Activated gamma-delta T cell treated with Interleukin-2 at 50 U/mL for 16 hours (primary cell): ENCODE measurements at regions not wholly inside any gene's neighbourhood (a gene's known extent, or its start where the extent isn't known, plus 50 kb on each side); places are given as distances from the start of the nearest gene placed in this dataset.

ENCODE experiments used
- DNase-seq: peaks from one replicate; pipeline ENCODE4 v3.0.0-alpha.2; 2020

GRCh38 chr10:6920072-6921019 lies 340.3 kb upstream of the PRKCQ start:
- peak; percentile 75 for DNase-seq

- no peak for DNase-seq
Measured at GRCh38 chr10:6919077-6919476, 339.0 kb upstream of the PRKCQ start.

- DNase-seq: peak; percentile 72
Measured at GRCh38 chr10:6918305-6918704, 338.2 kb upstream of the PRKCQ start.

- DNase-seq: no peak
Measured at GRCh38 chr10:6917125-6917524, 337.0 kb upstream of the PRKCQ start.

DNA sequence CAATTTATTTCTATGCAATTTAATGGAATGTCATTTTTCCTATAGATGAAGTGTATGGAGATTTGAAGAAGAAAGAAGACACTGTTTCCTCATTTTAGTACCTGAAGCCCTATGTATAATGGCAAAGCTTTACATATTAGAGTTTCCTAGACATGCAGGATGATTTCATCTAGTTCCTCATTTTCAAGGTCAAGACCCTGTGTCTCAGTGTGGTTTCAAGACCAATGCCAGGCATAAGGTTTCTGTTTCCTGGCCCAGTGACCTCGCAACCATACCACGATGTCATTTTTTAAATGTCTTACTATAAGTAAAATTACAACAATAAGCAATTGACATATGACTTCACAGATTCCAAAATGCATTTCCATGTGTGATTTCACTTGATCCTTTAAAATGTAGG lies 336.5 kb upstream of the PRKCQ start:
- no peak for DNase-seq

- no peak for DNase-seq
Measured at GRCh38 chr10:6915307-6915706, 335.2 kb upstream of the PRKCQ start.

DNA sequence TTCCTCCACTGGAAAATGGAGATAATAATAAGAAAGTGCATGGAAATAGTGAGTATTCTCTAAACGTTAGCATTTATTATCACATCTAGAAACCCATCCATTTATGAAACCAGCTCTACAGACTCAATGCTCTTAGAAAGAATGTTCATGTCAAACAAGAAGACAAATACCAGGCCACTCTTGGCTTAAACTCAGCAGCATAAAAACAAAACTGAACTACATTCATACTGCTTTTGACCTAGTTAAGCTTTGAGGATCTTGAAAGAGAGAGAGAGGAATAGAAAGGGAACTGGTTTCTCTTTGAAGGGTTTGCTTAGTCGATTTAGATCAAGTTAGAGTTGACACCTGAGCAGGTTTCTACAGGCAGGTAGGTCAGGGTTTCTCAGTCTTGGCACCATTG lies 332.9 kb upstream of the PRKCQ start:
- no peak for DNase-seq

- DNase-seq: no peak
Measured at GRCh38 chr10:6912424-6912823, 332.3 kb upstream of the PRKCQ start.

- DNase-seq: no peak
Measured at GRCh38 chr10:6912021-6912420, 331.9 kb upstream of the PRKCQ start.

DNA sequence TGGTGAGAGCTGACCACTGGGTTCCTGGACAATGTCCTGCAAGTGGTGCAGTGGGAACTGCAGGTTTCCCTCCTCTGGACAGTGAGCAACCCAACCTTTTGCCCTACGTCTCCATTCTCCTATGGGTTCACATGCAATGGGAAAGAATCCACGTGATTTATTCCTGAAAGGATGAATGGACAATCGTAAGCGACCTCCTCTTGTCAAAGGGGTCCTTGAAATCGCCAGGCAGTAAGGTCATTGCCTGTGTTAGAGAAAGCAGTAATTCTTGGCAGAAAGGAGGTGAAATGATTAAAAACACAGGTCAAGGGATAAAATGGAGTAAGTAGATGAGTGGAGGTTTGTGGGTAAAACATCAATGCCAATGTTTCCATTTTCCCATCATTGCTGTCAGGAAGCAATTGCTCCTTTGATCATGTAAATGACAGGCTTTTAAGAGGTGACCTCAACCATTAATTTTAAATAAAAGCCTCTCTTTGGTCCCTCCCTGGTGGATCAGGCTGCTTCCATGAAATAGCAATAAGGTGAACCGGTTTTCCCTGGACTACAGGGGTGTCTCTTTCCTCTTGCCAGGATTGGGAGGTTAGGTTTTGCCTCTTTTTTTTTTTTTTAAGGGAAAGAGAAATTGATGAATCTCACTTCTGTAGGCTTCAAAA lies 330.0 kb upstream of the PRKCQ start:
- no peak for DNase-seq

DNA sequence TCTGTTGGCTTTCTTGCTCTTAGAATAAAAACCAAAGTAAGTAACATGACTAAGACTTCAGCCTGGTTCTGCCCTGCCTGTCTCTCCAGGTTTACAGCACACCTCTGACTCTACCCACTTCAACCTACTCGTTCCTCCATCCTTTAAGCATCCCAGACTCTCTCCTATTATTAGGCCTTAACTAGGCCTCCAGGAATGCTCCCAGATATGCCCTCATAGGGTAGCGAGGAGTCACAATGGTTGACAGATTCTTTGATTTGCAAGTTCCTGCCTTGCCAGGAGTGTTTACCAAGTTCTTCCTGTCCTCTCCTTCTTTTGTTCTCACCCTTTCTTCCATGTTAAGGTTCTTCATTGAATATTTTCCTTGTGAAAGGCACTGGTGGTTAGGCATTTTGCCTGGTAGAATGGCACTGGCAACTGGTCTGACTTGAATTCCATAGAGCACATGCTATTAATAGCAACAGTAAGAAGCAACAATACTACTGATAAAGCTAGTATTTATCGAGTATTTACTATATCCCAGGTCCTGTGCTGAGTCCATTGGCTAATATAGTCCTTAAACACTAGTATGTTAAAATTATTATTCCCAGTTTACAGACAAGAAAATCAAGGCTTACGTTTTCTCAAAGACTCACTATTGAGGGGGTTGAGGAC lies 327.9 kb upstream of the PRKCQ start:
- DNase-seq: no peak

DNA sequence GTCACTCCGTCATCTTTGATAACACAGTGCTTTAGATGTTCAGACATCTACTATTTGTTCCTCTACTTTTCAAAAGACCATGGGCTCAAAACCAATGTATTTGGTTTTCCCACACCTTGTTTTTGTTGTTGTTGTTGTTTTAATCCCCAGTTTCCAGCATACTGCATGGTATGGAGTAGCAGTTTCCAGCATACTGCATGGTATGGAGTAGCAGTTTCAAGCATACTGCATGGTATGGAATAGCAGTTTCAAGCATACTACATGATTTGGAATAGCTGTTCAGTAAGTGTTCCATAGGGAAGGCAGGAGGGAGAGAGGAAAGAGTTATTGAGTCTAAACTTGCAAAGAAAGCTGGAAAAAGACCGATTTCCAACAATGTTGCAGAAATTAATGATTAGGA lies 314.3 kb upstream of the PRKCQ start:
- no peak for DNase-seq

- no peak for DNase-seq
Measured at GRCh38 chr10:6892864-6893263, 312.8 kb upstream of the PRKCQ start.

- DNase-seq: no peak
Measured at GRCh38 chr10:6891924-6892323, 311.8 kb upstream of the PRKCQ start.

DNA sequence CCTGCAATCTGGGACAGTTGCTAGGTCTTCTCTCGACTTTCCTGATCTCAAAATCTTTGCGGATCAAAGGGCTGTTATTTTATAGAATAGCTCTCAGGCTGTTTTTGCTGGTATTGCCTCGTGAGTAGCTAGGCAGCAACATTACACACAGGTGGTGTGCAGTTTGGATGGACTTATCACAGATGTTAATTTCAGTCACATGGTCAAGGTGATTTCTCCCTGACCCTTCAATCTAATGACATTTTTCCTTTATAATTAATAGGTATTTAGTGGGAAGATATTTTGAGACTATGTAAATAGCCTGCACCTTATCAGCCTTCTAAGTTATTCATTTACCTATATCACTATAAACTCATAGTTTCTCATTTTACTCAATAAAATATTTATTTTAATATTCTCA lies 309.6 kb upstream of the PRKCQ start:
- DNase-seq: no peak

DNA sequence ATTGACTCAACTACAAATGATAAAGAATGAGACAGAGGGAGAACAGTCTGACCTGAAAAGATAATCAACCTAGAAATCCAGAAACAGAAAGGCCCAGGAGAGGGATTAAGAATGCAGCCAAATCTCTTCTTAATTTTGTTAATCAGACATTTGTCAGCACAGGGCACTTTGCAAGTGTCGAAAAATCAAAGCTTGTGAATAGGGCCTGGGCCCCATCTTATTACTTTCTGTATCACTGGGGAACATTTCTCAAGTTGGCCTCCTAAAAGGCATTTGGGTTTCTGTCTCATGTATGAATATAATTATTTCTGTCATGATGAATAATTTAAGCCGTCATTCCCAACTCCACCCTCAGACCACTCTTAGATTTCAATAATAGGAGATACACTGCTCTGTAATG lies 308.4 kb upstream of the PRKCQ start:
- DNase-seq: no peak

- DNase-seq: no peak
Measured at GRCh38 chr10:6885284-6885683, 305.2 kb upstream of the PRKCQ start.

DNA sequence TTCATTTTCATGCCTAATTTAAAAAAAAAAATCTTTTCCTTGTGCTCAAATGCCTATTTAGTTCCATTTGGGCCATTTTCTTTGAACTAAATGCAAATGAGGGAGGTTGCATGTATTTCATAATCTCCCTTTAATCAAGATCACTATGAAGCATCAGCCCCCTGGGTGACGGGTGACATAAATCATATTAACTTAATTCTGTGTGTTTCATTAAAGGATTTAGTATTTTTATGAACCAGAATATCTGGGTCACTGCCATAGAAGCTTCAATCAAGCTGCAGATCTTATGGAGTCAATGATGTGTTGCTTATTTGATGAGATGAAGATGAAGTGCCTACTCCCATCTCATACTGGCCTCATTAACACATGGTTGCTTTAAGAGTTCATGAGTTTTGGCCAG lies 301.9 kb upstream of the PRKCQ start:
- no peak for DNase-seq

GRCh38 chr10:6877722-6878392 lies 297.8 kb upstream of the PRKCQ start:
- DNase-seq: no peak

- no peak for DNase-seq
Measured at GRCh38 chr10:6877336-6877721, 297.3 kb upstream of the PRKCQ start.

DNA sequence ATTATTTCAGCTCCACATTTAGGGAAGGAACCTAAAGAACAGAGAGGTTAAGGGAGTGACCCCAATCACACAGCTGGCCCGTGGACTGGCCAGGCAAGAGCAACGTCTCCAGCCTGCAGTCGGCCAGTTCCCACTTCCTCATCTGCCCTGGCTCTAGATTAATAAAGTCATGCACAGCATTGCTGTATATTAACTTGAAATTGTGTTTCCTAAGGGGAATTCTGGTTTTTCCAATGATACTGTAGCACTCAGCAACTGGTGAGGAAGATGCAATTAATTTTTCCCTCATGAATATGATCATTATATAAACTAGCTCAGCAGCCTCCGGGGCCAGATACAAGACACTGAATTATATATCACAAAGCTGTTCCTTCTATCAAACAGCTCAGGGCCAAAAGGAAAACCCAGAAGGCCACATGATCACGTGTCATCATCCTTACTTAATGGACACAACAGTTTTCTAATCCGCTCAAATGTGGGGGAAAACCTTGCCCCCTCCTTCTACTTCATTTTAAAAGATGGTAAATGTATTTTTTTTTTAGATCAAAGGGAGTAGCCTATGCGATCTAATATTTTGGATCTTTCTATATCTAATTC lies 295.3 kb upstream of the PRKCQ start:
- DNase-seq: no peak

- no peak for DNase-seq
Measured at GRCh38 chr10:6871128-6871527, 291.1 kb upstream of the PRKCQ start.
